AG20443 (cell line): ENCODE measurements at regions not wholly inside any gene's neighbourhood (a gene's known extent, or its start where the extent isn't known, plus 50 kb on each side); places are given as distances from the start of the nearest gene placed in this dataset.
"Not testable (repeated sequence)": the region's sequence is repeated elsewhere in the genome, so short reads cannot be mapped to it uniquely, and the experiment has no call there.

Source experiments
- DNase-seq: peaks from one replicate; pipeline ENCODE4 v3.0.0; 2012; ENCODE audit warnings: low spot score, mixed read lengths

- no peak for DNase-seq
Measured at GRCh38 chr13:93017493-93018112, 209.0 kb upstream of the GPC6 start.

DNA sequence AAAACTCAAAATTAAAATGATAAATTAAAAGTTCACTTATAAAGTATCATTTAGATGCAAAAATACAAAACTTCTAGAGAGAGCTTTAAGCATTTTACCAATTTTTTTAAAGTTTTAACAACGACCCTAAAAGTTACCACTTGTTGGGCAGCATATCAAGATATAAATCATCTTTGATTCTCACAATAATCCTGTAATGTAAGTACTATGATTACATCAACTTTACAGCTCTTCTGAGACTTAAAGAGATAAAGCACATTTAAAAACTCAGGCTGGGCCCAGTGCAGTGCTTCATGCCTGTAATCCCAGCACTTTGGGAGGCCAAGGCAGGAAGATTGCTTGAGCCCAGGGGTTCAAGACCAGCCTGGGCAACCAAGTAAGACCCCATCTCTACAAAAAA lies 202.7 kb upstream of the GPC6 start:
- DNase-seq, result no peak

GRCh38 chr13:93025984-93026383 lies 200.6 kb upstream of the GPC6 start:
- DNase-seq, result no peak

DNA sequence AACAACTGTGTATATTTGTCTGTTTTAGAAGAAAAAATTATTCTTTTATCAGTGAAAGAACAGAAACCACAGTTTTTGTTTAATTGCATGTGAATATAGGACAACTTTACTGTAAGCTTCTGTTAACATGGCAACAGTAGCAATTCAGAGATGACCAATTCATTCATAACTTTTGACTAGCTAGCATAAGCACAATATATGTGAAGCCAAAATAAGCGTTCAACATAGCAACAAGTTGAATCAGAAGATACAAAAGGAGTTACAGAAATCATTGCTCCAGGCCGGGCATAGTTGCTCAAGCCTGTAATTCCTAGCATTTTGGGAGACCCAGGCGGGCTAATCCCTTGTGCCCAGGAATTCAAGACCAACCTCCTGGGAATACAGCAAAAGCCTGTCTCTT lies 197.1 kb upstream of the GPC6 start:
- DNase-seq, result peak; percentile 19

- DNase-seq, result no peak
Measured at GRCh38 chr13:93036380-93036779, 190.2 kb upstream of the GPC6 start.

GRCh38 chr13:93037780-93038179 lies 188.8 kb upstream of the GPC6 start:
- no peak for DNase-seq

GRCh38 chr13:93038187-93038586 lies 188.4 kb upstream of the GPC6 start:
- no peak for DNase-seq

DNA sequence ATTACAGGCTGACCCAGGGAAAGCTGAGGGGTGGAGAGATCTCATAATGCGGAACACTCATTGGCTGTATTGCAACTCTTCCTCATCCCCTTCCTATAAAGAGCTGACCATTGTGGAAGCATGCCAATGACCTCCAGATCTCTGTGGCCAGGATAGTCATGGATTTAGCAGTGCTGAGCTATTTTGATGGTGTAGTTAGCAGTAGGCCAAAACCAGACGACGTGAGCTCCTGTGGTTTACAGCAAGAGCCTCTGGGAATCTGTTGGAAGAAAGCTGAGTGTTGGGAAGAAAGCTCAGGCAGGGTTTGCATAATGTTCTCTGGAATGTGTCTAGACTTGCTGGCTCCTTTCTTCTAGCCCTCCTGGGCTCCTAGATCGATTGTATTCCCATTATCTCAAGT lies 187.5 kb upstream of the GPC6 start:
- peak; percentile 26 for DNase-seq

DNA sequence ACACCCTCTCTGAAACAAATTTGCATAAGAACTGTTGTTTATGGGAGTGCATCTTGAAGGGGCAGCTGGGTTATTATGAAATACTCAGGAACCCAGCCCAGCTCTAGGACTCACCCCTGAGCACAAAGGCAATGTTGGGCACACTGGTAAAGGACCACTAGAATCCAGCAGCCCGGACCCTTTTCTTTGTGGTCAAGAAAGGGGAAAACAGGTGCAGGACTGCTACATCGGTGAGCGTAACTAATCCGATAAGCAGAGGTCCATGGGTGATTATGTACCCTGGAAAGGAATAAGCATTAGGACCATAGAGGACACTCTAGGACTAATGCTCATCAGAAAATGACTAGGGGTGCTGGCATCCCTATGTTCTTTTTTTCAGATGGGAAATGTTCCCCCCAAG lies 185.0 kb upstream of the GPC6 start:
- DNase-seq, result not testable (repeated sequence)

DNA sequence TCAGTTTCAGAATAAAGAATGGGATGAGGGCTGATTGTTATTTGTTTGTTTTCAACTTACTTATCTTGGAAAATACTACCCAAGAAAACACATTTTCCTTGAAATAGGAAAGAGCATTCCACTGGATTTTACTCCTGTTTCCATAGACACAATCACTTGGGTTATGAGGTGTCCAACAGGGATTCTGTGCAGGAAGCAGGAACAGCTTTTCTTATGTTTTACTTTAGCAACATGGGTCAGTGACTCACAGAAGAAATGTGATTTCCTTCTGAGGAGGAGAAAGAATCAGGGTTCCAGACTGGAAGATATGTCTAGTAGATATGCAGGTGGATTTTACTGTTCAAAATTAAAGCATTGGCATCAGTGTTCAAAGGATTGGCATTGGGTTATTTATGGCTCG lies 180.8 kb upstream of the GPC6 start:
- no peak for DNase-seq

- no peak for DNase-seq
Measured at GRCh38 chr13:93055233-93055632, 171.4 kb upstream of the GPC6 start.

DNA sequence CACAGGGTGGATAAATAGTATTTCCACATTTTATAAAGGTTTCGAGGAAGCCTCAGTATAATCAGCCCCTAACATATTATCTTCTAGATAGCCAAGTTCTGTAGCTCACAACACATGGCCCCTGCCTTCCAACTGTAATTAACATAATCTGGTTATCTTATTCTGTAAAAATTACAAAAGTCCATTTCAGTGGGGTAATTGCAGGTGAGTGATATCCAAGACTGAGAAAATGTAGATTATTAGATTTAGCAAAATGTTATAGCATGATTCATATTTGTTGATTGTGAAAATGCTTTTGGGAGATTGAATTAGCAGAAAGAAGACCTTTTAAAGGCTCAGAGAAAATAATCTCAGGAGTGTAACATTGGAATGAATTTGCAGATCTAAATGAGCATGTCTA lies 168.3 kb upstream of the GPC6 start:
- DNase-seq, result no peak

DNA sequence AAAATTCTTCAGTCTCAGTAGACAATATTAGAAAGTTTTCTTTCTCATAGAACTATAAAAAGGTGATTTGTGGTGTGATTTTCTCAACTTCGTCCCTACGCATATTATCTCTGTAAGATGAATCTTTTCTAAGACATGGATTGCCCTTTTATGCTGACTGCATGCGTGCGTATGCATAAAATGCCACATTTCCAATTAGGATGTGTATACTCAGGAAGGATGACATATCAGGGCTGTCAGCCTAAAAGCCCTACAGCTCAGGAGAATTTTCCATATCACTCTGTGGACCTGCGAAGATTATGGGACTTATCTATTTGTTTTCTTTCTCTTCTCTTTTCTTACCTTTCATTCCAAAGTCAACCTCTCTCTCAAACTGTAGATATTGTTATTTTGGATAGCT lies 166.5 kb upstream of the GPC6 start:
- DNase-seq, result no peak

- peak; percentile 59 for DNase-seq
Measured at GRCh38 chr13:93066187-93066586, 160.4 kb upstream of the GPC6 start.

DNA sequence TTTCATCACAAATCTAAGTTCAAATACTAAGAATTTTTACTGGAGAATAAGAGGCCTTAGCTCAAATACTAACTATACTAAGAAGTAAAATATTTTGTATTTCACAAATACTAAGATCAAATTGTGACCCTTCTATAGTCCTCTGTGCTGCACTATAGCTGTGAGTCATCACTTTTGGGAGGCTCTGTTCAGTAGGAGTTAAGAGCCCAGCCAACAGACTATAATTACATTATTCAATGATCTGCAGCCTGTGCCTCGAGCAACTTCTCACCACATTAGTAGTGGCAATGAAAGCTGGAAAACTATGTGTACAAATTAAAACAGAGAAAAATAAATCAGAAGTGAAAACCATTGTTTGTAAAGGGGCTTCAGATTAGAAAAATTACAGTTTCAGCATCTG lies 147.3 kb upstream of the GPC6 start:
- DNase-seq, result no peak

DNA sequence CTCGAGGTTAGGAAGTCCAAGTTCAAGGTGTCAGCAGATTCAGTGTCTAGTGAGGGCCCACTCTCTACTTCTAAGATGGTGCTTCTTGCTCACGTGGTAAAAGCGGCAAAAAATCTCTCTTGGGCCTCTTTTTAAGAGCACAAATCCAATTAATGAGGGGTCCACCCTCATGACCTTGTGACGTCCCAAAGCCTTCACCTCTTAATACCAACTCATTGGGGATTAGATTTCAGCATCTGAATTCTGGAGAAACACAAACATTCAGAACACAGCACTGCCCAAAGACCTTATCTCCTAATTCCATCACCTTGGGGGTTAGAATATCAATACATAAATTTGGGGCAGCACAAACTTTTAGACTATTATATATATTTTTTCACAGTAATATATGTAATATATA lies 146.4 kb upstream of the GPC6 start:
- DNase-seq, result no peak

GRCh38 chr13:93080587-93080986 lies 146.0 kb upstream of the GPC6 start:
- DNase-seq, result no peak

- no peak for DNase-seq
Measured at GRCh38 chr13:93086329-93086728, 140.3 kb upstream of the GPC6 start.

GRCh38 chr13:93098972-93099371 lies 127.6 kb upstream of the GPC6 start:
- no peak for DNase-seq

DNA sequence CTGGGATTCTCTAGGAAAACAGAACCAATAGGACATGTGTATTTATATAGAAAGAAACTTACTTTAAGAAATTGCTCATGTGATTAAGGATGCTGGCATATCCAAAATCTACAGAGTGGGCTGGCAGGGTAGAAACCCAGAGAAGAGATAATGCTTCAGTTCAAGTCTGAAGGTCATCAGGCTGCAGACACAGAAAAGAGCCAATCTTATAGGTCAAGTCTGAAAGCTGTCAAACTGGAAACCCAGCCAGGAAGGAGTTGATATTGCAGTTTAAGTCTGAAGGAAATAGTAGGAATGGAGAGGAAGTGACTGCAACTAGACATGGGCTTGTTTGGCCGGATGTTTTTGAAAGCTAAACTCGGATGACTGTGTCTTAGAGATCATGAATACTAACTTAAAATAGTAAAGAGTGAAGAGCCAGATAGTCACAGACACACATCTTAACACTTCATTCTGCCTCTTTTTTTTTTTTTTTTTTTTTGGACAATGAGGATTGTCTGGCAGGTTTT lies 125.3 kb upstream of the GPC6 start:
- DNase-seq, result no peak

GRCh38 chr13:93104270-93104669 lies 122.3 kb upstream of the GPC6 start:
- no peak for DNase-seq

GRCh38 chr13:93108111-93108601 lies 118.5 kb upstream of the GPC6 start:
- DNase-seq, result no peak

DNA sequence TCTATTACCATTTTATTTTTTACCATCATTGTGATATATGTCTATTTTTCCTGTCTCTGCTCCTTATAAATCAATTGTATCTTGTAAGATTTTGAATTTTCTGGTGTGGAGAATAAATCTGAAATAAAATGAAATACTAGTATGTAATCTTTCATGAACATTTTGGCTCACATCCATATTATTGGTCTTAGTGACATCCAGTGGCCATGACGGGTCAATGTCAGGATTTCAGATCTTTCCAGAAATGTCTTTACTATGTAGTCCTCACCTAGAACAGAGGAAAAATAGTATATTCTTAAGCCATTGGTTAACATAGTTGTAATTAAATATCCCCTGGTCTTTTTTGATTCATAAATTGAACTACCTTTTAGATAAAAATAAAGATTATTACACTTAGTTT lies 109.8 kb upstream of the GPC6 start:
- no peak for DNase-seq

DNA sequence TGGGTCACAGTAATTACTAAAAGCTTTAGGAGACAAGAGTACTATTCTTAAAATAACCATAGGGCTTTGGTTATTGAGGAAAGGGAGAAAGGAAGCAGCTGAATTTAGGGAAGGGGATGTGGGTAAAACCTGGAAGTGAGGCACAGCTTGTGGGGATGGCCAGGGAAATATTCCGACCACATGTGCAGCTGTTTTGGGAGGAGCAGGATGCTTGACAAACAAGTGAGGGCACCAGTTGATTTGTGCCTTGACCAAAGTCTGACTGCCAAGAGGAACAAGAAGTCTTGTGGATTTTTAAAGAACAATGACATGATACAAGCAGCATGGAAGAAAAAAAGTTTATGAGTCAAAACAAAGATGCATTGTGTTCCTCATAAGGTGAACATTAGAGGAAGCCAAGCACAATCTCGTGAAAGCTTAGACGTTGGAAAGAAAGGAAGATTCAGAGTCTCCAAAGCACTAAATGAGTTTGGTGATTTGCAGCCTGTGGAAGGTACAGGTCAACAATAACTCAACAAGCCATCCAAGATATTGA lies 108.5 kb upstream of the GPC6 start:
- DNase-seq, result no peak
